NCI-H2171 treated with DMSO at 0.1 percent for 48 hours (cell line): ENCODE measurements at regions not wholly inside any gene's neighbourhood (a gene's known extent, or its start where the extent isn't known, plus 50 kb on each side); places are given as distances from the start of the nearest gene placed in this dataset.
"Not testable (repeated sequence)": the region's sequence is repeated elsewhere in the genome, so short reads cannot be mapped to it uniquely, and the experiment has no call there.

Experiments used
- DNase-seq: peaks from one replicate; lab custom pipeline; 2025; lab: John Stamatoyannopoulos, UW

GRCh38 chr2:53028746-53029423, 738.7 kb upstream of the CHAC2 start:
- DNase-seq, result no peak

- DNase-seq, result no peak
Measured at GRCh38 chr2:53028225-53028624, 739.4 kb upstream of the CHAC2 start.

- DNase-seq, result not testable (repeated sequence)
Measured at GRCh38 chr2:53022248-53022647, 745.4 kb upstream of the CHAC2 start.

- no peak for DNase-seq
Measured at GRCh38 chr2:53021828-53022227, 745.8 kb upstream of the CHAC2 start.

GRCh38 chr2:53021292-53021691, 746.3 kb upstream of the CHAC2 start:
- no peak for DNase-seq

- DNase-seq, result peak; percentile 81
Measured at GRCh38 chr2:53018825-53019425, 748.7 kb upstream of the CHAC2 start.

- DNase-seq, result no peak
Measured at GRCh38 chr2:53006980-53007379, 760.6 kb upstream of the CHAC2 start.

GRCh38 chr2:53004413-53004812, 763.2 kb upstream of the CHAC2 start:
- no peak for DNase-seq

GRCh38 chr2:52995424-52995823, 772.2 kb upstream of the CHAC2 start:
- no peak for DNase-seq

GRCh38 chr2:52976143-52976949, 791.3 kb upstream of the CHAC2 start:
- DNase-seq, result peak; percentile 14

- no peak for DNase-seq
Measured at GRCh38 chr2:52974127-52974526, 793.5 kb upstream of the CHAC2 start.

- peak; percentile 74 for DNase-seq
Measured at GRCh38 chr2:52970642-52971041, 797.0 kb upstream of the CHAC2 start.

- DNase-seq, result no peak
Measured at GRCh38 chr2:52968043-52968442, 799.6 kb upstream of the CHAC2 start.

- DNase-seq, result no peak
Measured at GRCh38 chr2:52964916-52965530, 802.6 kb upstream of the CHAC2 start.

- no peak for DNase-seq
Measured at GRCh38 chr2:52961403-52961802, 806.2 kb upstream of the CHAC2 start.

GRCh38 chr2:52960881-52961280, 806.7 kb upstream of the CHAC2 start:
- no peak for DNase-seq

GRCh38 chr2:52959801-52960200, 807.8 kb upstream of the CHAC2 start:
- no peak for DNase-seq

- DNase-seq, result no peak
Measured at GRCh38 chr2:52956766-52957165, 810.8 kb upstream of the CHAC2 start.

- DNase-seq, result no peak
Measured at GRCh38 chr2:52956118-52956517, 811.5 kb upstream of the CHAC2 start.

GRCh38 chr2:52955079-52955478, 812.5 kb upstream of the CHAC2 start:
- no peak for DNase-seq

- DNase-seq, result no peak
Measured at GRCh38 chr2:52940101-52940500, 827.5 kb upstream of the CHAC2 start.

GRCh38 chr2:52939250-52939649, 828.4 kb upstream of the CHAC2 start:
- DNase-seq, result no peak

- DNase-seq, result no peak
Measured at GRCh38 chr2:52936029-52936428, 831.6 kb upstream of the CHAC2 start.
